8988T (cell line): ENCODE measurements at regions not wholly inside any gene's neighbourhood (a gene's known extent, or its start where the extent isn't known, plus 50 kb on each side); places are given as distances from the start of the nearest gene placed in this dataset.
"Not testable (repeated sequence)": the region's sequence is repeated elsewhere in the genome, so short reads cannot be mapped to it uniquely, and the experiment has no call there.

Experiments
- DNase-seq: peaks from one replicate; pipeline ENCODE4 v3.0.0; 2011

- DNase-seq, result no peak
These were observed 145.8 kb upstream of the RASGEF1B start for GRCh38 chr4:81617545-81617944.

GRCh38 chr4:81611221-81611620 lies 139.5 kb upstream of the RASGEF1B start:
- DNase-seq, result no peak

- no peak for DNase-seq
These were observed 138.1 kb upstream of the RASGEF1B start for GRCh38 chr4:81609844-81610243.

GRCh38 chr4:81607950-81608349 lies 136.2 kb upstream of the RASGEF1B start:
- DNase-seq, result no peak

GRCh38 chr4:81606801-81607501 lies 135.2 kb upstream of the RASGEF1B start:
- no peak for DNase-seq

- no peak for DNase-seq
These were observed 134.5 kb upstream of the RASGEF1B start for GRCh38 chr4:81606166-81606565.

GRCh38 chr4:81605271-81605670 lies 133.6 kb upstream of the RASGEF1B start:
- no peak for DNase-seq

- no peak for DNase-seq
These were observed 133.0 kb upstream of the RASGEF1B start for GRCh38 chr4:81604683-81605218.

GRCh38 chr4:81602854-81603253 lies 131.1 kb upstream of the RASGEF1B start:
- no peak for DNase-seq

- DNase-seq, result no peak
These were observed 129.6 kb upstream of the RASGEF1B start for GRCh38 chr4:81601358-81601694.

- DNase-seq, result no peak
These were observed 129.0 kb upstream of the RASGEF1B start for GRCh38 chr4:81600520-81601357.

GRCh38 chr4:81599742-81600380 lies 128.2 kb upstream of the RASGEF1B start:
- no peak for DNase-seq

GRCh38 chr4:81595798-81596610 lies 124.3 kb upstream of the RASGEF1B start:
- DNase-seq, result no peak

GRCh38 chr4:81595287-81595686 lies 123.6 kb upstream of the RASGEF1B start:
- no peak for DNase-seq

GRCh38 chr4:81594490-81595159 lies 122.9 kb upstream of the RASGEF1B start:
- DNase-seq, result no peak

- no peak for DNase-seq
These were observed 121.0 kb upstream of the RASGEF1B start for GRCh38 chr4:81592701-81593100.

GRCh38 chr4:81590596-81590995 lies 118.9 kb upstream of the RASGEF1B start:
- no peak for DNase-seq

- no peak for DNase-seq
These were observed 117.6 kb upstream of the RASGEF1B start for GRCh38 chr4:81589262-81589661.

- DNase-seq, result no peak
These were observed 115.0 kb upstream of the RASGEF1B start for GRCh38 chr4:81586706-81587105.

- not testable (repeated sequence) for DNase-seq
These were observed 109.3 kb upstream of the RASGEF1B start for GRCh38 chr4:81580994-81581374.

- DNase-seq, result no peak
These were observed 108.8 kb upstream of the RASGEF1B start for GRCh38 chr4:81580346-81580993.

- no peak for DNase-seq
These were observed 105.7 kb upstream of the RASGEF1B start for GRCh38 chr4:81577392-81577791.
